ENCODE measurements at regions not wholly inside any gene's neighbourhood (a gene's known extent, or its start where the extent isn't known, plus 50 kb on each side); places are given as distances from the start of the nearest gene placed in this dataset.

DNA sequence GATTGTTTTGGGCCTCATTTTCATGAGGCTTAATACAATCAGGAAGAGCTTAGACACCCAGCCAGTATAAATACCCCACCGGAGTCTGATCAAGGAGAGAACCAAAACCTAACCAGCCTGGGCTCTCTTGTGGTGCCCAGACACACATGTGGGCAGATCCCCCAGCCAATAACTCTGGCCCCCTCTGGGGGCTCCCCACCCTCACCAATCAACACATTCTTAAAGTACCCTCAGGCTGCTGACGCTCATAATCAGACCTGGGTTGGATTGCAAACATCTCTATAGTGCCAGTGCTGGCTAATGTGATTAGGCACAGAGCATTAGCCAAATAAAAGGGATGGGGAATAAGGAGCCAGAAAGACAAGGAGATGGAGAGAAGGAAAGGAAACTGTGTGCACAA lies 329.6 kb downstream of the BCL11A start:
- TF ChIP-seq, protein P1, sequence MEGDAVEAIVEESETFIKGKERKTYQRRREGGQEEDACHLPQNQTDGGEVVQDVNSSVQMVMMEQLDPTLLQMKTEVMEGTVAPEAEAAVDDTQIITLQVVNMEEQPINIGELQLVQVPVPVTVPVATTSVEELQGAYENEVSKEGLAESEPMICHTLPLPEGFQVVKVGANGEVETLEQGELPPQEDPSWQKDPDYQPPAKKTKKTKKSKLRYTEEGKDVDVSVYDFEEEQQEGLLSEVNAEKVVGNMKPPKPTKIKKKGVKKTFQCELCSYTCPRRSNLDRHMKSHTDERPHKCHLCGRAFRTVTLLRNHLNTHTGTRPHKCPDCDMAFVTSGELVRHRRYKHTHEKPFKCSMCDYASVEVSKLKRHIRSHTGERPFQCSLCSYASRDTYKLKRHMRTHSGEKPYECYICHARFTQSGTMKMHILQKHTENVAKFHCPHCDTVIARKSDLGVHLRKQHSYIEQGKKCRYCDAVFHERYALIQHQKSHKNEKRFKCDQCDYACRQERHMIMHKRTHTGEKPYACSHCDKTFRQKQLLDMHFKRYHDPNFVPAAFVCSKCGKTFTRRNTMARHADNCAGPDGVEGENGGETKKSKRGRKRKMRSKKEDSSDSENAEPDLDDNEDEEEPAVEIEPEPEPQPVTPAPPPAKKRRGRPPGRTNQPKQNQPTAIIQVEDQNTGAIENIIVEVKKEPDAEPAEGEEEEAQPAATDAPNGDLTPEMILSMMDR (IDR thresholded peaks at IDR 0.05; ENCODE audit: borderline replicate concordance, extremely low read depth, low read length, poor library complexity, severe bottlenecking): no peak
- no peak for TF ChIP-seq EZH2 (IDR thresholded peaks at IDR 0.05; ENCODE audit: borderline replicate concordance, low read depth, low read length, severe bottlenecking)
